GM18951 (cell line): ENCODE measurements at regions not wholly inside any gene's neighbourhood (a gene's known extent, or its start where the extent isn't known, plus 50 kb on each side); places are given as distances from the start of the nearest gene placed in this dataset.
"Not testable (repeated sequence)": the region's sequence is repeated elsewhere in the genome, so short reads cannot be mapped to it uniquely, and the experiment has no call there.

Experiments
- POLR2A ChIP-seq: IDR thresholded peaks from 4 replicates; pipeline ENCODE4 v1.6.1; 2011; ENCODE audit warnings: mild to moderate bottlenecking; ENCODE audit not compliant: insufficient read length, insufficient read depth; ENCODE audit errors: extremely low read depth
- in situ Hi-C: fragments of 300-500 bp; cut with MboI; formaldehyde crosslinking; loops from one replicate; pipeline ENCODE4 v1.12.0; 2022; ENCODE audit warnings: low sequenced_read_pairs, mixed read lengths, inconsistent platforms; ENCODE audit not compliant: unreplicated experiment

- no peak for TF ChIP-seq POLR2A
- in situ Hi-C loops: no loop called here
Observed at GRCh38 chr6:88520445-88520844, 354.3 kb upstream of the CNR1 start.

- TF ChIP-seq POLR2A: no peak
- in situ Hi-C loops: no loop called here
Observed at GRCh38 chr6:88520017-88520338, 353.8 kb upstream of the CNR1 start.

GRCh38 chr6:88519301-88520016, 353.3 kb upstream of the CNR1 start:
- in situ Hi-C loops: no loop called here
- TF ChIP-seq POLR2A: no peak

GRCh38 chr6:88517737-88518136, 351.6 kb upstream of the CNR1 start:
- in situ Hi-C loops: no loop called here

GRCh38 chr6:88513920-88514319, 347.8 kb upstream of the CNR1 start:
- in situ Hi-C loops: no loop called here
- TF ChIP-seq POLR2A: no peak

More at GRCh38 chr6:88517737-88518136, 351.6 kb upstream of the CNR1 start:
- no peak for TF ChIP-seq POLR2A

- TF ChIP-seq POLR2A: no peak
- in situ Hi-C loops: no loop called here
Observed at GRCh38 chr6:88513471-88513870, 347.3 kb upstream of the CNR1 start.

GRCh38 chr6:88512951-88513350, 346.8 kb upstream of the CNR1 start:
- in situ Hi-C loops: no loop called here
- TF ChIP-seq POLR2A: no peak

GRCh38 chr6:88502391-88502790, 336.2 kb upstream of the CNR1 start:
- in situ Hi-C loops: no loop called here
- no peak for TF ChIP-seq POLR2A

GRCh38 chr6:88499845-88500699, 333.9 kb upstream of the CNR1 start:
- in situ Hi-C loops: no loop called here
- TF ChIP-seq POLR2A: no peak

GRCh38 chr6:88499436-88499835, 333.3 kb upstream of the CNR1 start:
- no peak for TF ChIP-seq POLR2A
- in situ Hi-C loops: no loop called here

- in situ Hi-C loops: not testable (repeated sequence)
Observed at GRCh38 chr6:88497403-88497802, 331.3 kb upstream of the CNR1 start.

- peak; percentile 19 for TF ChIP-seq POLR2A
- in situ Hi-C loops: no loop called here
Observed at GRCh38 chr6:88494401-88495140, 328.4 kb upstream of the CNR1 start.

- TF ChIP-seq POLR2A: no peak
- in situ Hi-C loops: no loop called here
Observed at GRCh38 chr6:88493717-88494116, 327.6 kb upstream of the CNR1 start.
